Central memory CD4-positive, alpha-beta T cell (primary cell): ENCODE measurements at regions not wholly inside any gene's neighbourhood (a gene's known extent, or its start where the extent isn't known, plus 50 kb on each side); places are given as distances from the start of the nearest gene placed in this dataset.
"Not testable (repeated sequence)": the region's sequence is repeated elsewhere in the genome, so short reads cannot be mapped to it uniquely, and the experiment has no call there.

Experiments used
- DNase-seq: peaks from one replicate; pipeline ENCODE4 v3.0.0; 2022

DNA sequence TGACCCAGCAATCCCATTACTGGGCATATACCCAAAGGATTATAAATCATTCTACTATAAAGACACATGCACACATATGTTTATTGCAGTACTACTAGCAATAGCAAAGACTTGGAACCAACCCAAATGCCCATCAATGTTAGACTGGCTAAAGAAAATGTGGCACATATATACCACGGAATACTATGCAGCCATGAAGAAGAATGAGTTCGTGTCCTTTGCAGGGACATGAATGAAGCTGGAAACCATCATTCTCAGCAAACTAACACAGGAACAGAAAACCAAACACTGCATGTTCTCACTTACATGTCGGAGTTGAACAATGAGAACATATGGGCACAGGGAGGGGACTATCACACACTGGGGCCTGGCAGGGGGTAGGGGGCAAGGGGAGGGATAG is 183.0 kb downstream of the HACE1 start:
- not testable (repeated sequence) for DNase-seq

DNA sequence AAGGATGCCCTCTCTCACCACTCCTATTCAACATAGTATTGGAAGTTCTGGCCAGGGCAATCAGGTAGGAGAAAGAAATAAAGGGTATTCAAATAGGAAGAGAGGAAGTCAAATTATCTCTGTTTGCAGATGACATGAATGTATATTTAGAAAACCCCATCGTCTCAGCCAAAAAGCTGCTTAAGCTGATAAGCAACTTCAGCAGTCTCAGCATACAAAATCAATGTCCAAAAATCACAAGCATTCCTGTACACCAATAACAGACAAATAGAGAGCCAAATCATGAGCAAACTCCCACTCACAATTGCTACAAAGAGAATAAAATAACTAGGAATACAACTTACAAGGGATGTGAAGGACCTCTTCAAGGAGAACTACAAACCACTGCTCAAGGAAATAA is 184.6 kb downstream of the HACE1 start:
- DNase-seq = not testable (repeated sequence)

DNA sequence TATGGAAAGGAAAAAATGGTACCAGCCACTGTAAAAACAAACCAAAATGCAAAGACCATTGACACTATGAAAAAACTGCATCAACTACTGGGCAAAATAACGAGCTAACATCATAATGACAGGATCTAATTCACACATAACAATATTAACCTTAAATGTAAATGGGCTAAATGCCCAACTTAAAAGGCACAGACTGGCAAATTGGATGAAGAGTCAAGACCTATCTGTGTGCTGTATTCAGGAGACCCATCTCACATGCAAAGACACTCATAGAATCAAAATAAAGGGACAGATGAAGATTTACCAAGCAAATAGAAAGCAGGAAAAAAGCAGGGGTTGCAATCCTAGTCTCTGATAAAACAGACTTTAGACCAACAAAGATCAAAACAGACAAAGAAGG is 186.6 kb downstream of the HACE1 start:
- DNase-seq = not testable (repeated sequence)

DNA sequence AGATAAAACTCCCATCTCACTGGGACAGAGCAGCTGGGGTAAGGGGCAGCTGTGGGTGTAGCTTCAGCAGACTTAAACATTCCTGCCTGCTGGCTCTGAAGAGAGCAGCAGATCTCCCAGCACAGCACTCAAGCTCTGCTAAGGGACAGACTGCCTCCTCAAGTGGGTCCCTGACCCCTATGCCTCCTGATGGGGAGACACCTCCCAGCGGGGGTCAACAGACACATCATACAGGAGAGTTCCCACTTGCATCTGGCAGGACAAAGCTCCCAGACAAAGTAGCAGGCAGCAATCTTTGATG is 188.2 kb downstream of the HACE1 start:
- DNase-seq = not testable (repeated sequence)

DNA sequence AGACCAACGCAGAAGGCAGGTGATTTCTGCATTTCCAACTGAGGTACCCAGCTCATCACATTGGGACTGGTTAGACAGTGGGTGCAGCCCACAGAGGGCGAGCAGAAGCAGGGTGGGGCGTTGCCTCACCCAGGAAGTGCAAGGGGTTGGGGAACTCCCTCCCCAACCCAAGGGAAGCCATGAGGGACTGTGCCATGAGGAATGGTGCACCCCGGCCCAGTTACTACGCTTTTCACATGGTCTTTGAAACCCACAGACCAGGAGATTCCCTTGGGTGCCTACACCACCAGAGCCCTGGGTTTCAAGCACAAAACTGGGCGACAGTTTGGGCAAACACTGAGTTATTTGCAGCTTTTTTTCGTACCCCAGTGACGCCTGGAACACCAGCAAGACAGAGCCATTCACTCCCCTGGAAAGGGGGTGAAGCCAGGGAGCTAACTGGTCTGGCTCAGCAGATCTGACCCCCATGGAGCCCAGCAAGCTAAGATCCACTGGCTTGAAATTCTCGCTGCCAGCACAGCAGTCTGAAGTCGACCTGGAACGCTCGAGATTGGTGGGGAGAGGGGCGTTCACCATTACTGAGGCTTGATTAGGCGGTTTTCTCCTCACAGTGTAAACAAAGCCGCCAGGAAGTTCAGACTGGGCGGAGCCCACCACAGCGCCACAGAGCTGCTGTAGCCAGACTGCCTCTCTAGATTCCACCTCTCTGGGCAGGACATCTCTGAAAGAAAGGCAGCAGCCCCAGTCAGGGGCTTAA is 188.7 kb downstream of the HACE1 start:
- peak; percentile 12 for DNase-seq

DNA sequence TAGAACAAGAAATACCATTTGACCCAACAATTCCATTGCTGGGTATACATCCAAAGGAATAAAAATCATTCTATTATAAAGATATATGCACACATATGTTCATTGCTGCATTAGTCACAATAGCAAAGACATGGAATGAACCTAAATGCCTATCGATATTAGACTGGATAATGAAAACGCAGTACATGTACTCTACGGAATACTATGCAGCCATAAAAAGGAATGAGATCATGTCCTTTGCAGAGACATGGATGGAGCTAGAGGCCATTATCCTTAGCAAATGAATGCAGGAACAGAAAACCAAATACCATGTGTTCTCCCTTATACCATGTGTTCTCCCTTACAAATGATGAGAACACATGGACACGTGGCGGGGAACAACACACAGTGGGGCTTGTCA is 190.2 kb downstream of the HACE1 start:
- no peak for DNase-seq

DNA sequence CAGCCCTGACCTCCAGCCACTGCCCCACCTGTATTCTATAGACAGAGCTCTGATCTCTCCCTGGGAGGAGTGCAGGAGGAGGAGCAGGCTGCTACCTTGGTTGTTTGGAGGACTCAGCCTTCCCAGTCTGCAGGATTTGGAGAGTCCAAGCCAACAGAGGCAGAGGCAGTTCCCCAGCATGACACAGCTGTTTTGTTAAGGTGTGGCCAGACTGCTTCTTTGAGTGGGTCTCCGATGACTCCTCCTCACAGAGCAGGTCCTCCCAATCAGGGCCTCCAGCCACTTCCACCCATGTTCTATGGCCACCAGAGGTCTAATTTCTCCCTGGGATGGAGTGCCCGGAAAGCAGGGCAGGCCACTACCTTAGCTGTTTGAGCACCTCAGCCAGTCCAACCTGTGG is 203.5 kb downstream of the HACE1 start:
- DNase-seq = no peak

DNA sequence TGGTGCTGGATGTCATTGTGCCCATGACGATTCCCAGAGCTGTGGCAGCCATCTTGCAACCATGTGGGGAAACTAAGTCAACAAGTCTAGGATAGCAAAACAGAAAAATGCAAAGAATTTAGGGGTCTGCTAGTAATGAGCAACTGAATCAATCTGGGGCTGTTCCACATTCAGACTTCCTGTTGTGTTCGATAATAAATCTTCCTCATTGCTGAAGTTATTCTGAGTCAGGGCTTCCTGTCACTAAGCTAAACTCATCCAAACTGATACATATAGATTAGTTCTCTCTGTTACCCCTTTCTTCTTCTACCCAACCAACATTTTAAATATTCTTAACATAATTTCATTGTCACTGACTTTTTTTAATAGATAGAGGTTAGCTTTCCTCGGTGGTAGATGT is 205.9 kb downstream of the HACE1 start:
- DNase-seq = no peak

DNA sequence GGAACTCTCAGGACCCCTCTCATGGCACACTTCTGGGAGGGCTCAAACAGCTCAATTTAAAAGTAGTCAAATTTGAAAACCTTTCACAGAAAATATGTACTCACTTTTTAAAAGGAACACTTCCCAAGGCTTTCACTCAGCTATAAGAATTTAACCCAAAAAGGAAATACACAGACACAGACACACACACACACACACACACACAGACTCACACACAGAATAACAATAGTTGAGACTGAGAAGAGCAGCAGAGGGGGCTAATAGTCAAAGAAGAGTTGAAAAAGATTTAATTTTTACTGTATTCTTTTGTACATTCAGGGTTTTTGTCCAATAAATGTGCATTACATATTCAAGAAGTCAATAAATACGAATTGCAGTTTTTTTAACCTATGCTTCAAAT is 211.4 kb downstream of the HACE1 start:
- no peak for DNase-seq

DNA sequence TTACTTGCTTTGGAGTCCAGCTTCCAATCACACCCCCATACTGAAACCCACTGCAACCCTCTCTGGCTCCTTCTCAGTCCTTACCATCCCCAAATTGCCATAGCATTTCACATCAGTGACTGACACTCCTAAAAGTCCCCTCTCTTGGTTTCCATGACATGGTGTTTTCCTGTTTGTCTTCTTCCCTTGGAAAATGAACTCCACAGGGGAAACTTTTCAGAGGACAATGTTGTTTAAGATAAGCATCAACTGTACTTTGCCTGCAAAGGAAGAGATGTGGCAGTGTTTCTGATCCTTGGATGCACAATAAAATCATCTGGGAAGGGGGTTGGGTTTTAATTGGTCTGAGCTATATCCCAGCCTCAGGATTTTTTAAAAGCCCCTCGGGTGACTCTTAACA is 214.9 kb downstream of the HACE1 start:
- DNase-seq = no peak

DNA sequence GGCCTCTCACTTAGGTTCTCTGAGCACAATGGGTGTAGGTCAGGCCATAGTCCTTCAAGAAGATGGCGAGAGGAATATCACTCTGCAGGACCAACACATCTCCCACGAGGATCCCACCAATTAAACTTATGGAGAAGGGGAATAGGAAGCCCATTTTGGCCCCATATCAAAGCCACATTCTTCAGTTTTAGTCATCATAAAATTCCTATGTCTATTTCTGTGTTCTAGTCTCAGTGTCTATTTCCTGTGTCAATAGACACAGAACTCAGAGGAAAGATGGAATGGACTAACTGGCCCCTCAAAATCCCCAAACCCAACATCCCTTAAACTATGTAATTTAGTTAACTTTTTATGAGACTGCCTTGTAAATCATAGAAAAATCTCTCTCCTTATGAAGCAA is 216.8 kb downstream of the HACE1 start:
- DNase-seq = no peak

DNA sequence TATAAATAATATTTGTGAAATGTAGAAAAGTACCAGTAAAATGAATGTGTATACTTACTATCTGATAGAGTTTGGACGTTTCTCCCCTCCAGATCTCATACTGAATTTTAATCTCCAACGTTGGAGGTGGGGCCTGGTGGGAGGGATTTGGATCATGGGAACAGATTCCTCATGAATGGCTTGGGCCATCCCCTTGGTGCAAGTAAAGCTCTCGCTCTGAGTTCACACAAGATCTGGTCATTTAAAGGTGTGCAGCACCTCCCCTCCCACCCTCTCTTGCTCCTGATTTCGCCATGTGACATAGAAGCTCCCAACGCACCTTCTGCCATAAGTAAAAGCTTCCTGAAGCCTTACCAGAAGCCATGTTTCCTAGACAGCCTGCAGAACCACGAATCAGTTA is 219.0 kb downstream of the HACE1 start:
- no peak for DNase-seq

DNA sequence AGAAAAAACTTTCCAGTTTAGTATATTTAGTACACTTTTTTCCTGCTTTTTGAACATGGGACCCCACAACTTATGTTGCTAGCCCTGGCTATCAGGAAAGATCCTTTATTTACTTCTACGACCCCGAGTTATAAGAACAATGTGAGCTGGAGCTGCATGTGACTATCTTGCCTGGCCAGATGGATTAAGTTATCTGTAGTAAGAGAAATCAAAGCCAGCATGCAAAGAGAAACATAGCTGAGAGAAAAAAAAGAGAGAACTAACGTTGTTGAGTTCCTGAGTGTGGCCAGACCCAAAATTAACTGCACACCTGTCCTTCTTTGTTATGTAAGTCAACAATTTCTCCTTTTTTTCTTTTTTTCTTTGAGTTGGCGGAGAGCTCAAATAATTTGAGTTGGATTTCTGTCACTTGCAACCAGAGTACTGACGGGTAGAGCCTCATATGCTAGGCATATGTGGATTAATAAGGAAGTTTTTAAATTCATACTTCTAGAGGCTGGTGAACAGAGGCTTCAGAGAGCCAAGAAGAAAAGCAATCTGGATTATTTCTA is 219.5 kb downstream of the HACE1 start:
- DNase-seq = no peak

DNA sequence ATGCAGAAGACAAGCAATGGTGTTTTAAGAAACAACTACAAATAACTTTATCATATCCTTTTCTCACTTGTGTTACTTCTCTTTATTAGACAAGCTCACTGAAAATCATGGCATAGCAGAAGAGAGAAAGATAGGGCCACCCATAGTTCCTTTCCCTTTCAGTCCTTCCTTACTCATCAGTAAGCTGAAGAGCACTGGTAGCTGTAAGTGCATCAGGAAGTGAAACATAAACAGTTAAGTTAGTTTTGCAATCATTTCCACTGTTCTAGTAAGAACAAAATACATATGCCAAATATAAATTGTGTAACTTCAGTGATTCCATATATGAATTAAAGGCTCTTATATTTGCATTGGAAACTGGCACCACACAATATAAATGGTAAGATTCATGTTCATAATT is 220.1 kb downstream of the HACE1 start:
- DNase-seq = no peak

DNA sequence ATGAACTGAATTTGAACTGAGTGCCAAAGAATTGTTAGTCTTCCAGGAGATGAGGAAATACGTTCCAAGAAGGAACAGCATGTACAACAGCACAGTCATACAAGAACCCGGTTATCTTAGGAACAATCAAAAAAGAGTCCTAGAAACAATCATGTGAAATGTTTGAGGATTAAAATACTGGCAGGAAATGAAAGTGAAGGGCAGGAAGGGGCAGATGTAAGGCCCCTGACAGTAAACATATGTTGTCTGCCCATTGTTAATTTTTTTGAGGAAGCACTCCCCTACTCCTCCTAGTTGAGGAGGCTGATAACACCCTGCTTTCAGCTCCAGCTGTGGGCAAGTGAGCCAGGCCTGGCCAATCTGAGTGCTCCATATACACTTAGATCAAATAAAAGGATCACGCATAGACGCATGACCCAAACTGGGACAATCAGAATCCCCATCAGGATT is 220.9 kb downstream of the HACE1 start:
- DNase-seq = no peak

DNA sequence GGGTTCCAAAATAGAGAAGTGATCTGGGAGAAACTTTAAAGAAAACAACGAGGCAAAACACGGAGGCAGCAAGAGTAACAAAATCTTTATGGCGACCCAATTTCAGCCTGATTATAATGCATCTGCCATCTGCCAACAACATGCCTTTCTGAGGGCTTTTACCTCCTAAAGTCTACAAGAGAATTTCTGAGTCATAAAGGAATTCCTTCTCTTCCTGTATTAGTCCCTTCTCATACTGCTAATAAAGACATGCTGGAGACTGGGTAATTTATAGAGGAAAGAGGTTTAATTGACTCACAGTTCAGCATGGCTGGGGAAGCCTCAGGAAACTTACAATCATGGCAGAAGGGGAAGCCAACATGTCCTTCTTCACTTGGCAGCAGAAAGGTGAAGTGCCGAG is 226.6 kb downstream of the HACE1 start:
- no peak for DNase-seq

DNA sequence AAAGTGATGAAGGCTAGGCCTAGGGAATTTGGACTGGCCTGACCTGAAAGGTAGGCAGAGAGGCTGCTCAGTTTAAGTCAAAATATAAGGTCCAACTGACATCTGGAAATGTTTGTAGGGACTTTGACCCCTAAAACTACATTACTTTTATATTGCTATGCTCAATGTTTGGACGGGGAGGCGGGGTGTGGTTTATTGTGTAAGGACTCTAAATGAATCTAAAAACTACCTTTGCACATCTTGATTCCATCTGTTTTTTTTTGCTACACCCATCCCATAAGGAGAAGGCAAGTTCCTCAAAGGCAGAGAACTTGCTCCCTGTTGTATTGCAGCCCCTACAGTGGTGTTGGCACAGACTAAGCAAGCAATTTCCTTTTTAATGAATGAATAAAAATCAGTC is 227.1 kb downstream of the HACE1 start:
- no peak for DNase-seq

DNA sequence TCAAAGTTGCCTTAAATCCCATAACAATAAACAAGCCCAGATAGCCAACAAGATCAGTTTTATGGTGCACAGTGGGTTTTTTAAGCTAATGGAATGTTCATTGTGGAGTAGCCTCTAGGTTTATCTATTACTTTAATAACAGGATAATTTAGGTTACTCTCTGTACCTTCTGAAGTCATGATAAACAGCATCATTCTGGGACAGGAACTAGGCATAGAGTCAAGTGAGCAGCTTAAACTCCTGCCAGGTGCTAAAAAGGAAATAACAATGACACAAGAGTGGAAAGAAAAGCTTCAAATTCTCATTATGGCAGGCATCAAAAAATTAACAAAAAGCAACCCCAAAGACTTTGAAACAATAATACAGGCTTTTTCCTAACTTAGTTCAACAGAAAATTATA is 228.8 kb downstream of the HACE1 start:
- no peak for DNase-seq

DNA sequence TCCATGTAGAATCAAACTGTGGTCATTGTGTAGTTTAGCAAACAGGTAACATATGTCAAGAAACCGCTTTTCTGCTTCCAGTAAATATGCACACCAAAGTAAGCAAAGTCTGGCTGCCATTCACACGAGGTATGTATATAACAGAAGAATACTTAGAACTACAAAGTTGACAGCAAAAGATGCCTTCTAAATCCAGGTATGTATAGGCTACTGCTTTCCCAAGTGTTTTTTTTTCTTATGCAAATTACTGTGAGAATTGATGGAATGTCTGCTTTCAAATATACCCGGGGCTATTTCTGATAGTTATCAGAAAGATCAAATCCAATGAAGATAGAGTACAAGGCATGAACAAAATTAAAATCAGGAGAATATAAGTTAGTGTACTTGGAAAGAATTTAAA is 229.2 kb downstream of the HACE1 start:
- no peak for DNase-seq

DNA sequence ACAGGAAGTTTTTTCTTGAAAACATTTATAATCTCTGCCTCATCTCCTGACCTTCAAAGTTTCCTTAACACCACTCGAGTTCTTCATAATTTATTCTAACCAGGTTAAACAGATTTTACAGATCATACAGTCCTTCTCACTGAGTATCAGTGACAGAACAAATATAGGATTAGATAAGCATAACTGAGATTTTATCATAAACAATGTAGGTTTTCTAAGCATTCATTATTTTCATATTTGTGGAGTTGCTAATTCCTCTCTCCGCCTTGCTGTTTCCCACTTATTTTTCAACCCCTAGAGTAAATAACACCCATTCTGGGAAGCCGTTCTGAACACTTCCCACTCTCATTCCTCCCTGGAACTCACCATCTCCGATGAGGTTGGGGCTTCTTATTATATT is 229.9 kb downstream of the HACE1 start:
- no peak for DNase-seq

DNA sequence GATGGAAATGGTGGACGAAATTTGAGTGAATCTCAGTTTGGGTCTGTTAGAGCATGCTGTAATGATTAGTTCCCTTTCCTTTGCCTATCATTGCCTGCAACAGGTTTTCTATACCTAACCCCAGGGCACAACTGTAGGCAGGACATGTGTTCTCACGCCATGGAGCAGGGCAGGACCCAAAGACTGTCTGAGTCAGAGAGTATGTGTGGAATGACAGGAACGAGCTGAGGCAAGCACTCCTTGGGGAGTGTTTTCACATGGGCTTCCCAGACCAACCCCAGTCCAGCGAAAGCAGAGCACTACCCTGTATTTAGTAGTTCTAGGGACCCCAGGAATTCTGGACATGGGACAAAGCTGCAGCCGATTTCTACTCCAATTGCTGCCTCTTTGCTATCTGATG is 234.2 kb downstream of the HACE1 start:
- no peak for DNase-seq

DNA sequence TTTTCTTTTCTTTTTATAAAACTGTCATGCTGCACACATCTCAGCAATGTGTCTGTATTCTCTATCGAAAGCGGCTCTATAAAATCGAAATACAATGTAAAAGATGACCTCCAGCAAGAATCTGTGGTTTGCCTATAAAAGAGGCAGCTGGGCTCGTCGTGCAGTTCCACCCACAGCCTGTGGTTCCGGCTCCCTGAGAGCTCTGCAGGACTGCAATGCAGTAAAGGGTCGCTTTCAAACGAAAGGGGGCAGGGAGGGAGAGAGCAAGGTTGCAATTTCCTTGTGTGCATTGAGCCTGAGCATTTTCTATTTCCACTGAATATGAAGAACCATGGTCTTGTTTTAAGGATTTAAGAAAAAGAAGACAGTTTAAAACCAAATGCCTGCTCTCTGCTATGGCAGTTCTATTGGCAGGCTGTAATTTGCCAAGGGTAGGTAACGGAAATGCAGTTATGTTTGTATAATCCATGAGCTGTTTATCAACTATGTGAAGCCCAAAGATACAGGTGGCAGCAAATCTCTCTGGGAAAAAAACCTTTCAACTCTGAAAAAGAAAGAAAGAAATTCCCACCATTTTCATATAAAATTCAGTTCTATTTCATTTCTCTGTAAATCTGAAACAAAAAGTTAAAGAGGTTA is 236.5 kb downstream of the HACE1 start:
- DNase-seq = no peak

DNA sequence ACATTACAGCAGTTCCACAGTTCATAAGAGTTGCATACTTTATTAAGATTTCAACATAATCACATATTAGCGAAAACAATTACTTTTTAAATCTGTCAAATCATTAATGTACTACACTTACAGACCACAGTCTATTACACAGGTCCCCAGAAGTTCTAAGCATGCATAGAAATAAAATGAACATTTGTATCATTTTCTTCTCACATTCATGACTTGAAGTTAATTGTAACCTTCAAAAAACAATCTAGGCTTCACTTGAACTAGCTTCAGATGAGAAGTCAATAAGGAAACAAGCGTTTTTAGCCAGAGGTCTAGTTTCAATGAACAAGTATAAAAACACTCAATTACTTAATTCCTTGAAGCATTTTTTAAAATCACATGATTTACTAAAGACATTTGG is 238.3 kb downstream of the HACE1 start:
- no peak for DNase-seq

DNA sequence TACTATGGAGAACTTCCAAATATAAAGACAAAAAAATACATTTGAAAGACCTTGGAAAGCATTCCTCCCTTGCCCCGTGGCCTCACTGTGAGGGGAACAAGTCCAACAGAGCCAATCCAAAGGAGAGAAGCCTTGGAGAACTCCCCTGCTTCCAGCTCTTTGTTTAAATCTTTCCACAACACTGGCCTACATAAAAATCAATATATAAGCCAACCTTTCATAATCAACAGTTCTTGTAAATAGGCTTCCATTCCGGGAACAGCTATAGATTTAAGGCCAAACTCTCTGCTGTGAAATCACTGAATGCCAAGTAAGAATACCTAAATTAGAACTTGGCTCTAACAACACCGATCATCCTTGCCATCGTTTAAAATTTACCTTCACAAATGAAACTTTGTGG is 242.1 kb downstream of the HACE1 start:
- no peak for DNase-seq

DNA sequence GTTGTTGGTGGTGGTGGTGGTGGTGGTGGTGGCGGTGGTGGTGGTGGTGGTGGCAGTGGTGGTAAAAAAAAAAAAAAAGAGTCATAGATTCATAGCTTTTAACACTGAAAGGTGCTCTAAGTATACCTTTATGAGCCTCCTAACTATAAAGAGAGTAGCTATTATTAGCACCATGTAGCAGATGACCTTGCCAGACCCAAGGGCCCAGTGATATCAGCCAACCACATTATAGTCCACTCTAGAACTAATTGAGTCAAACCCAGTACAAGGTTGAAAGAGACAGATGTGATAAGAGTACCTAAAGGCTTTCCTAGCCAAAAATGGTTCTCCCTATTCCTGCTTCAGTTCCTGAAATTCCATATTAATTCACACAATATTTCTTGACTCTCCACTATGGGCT is 245.3 kb downstream of the HACE1 start:
- no peak for DNase-seq
